Testis (tissue), 2 donors: ENCODE measurements at regions not wholly inside any gene's neighbourhood (a gene's known extent, or its start where the extent isn't known, plus 50 kb on each side); places are given as distances from the start of the nearest gene placed in this dataset.

Source experiments
- CTCF ChIP-seq, 3 experiments: fragments of 450-650 bp in 2 of 3; fragments of 200-600 bp in 1 of 3; sonication (generic) in 1 of 3; IDR thresholded peaks; one replicate each; pipeline ENCODE4 v1.5.1; 2016 to 2019; ENCODE audit warnings: antibody characterized with exemption in 3 of 3, mild to moderate bottlenecking in 2 of 3, moderate library complexity in 1 of 3
- POLR2A ChIP-seq: fragments of 450-650 bp; IDR thresholded peaks from one replicate; pipeline ENCODE4 v1.6.1; 2017; ENCODE audit warnings: antibody characterized with exemption, mild to moderate bottlenecking, moderate library complexity

- TF ChIP-seq CTCF (IDR thresholded peaks at IDR 0.05) (no peak), POLR2A (no peak)
Observed at GRCh38 chr6:115512923-115513322, 547.8 kb downstream of the FRK start.
